ENCODE measurements at regions not wholly inside any gene's neighbourhood (a gene's known extent, or its start where the extent isn't known, plus 50 kb on each side); places are given as distances from the start of the nearest gene placed in this dataset.

- WGBS (ENCODE audit: missing lambda C conversion rate): 88% methylated on average over 2 of the region's 2 CpGs
- Histone ChIP-seq H3K4me1 (no peaks in the 10 kb centered on the region), H3K27ac (no peak overlapping the region), H3K4me3 (no peak overlapping the region), H3K9me3 (peaks cover 2% of the 10 kb centered on the region; the same call in 1 of the 3 replicates), H3K4me2 (no peak overlapping the region)
- ChIA-PET CTCF (interaction anchor here (0.9 to 2.9 kb wide), 2 partner anchors 8 to 15 kb away, joined by 3 to 9 read pairs; no protein-coding TSS in a partner anchor), POLR2A (no interaction called here)
- FAIRE-seq: no peak
- ATAC-seq: no peak
- TF ChIP-seq E2F6 (IDR thresholded peaks at IDR 0.05; ENCODE audit: borderline replicate concordance, low read depth): no peak
- TF ChIP-seq HOXB5 (CRISPR knock-in tag; IDR thresholded peaks at IDR 0.05): no peak
- TF ChIP-seq JUN (IDR thresholded peaks at IDR 0.05): no peak
- no peak for TF ChIP-seq MYC (IDR thresholded peaks at IDR 0.05; ENCODE audit: borderline replicate concordance, low read length)
- DNase-seq (ENCODE audit: low read depth in 1 of 2, low spot score in 1 of 2): no peak
These were observed 209.8 kb upstream of the PLEKHG7 start for GRCh38 chr12:92492995-92493394.

GRCh38 chr12:92492291-92492690 is 210.5 kb upstream of the PLEKHG7 start:
- Histone ChIP-seq H3K4me3 (no peak overlapping the region), H3K4me1 (no peaks in the 10 kb centered on the region), H3K4me2 (no peak overlapping the region), H3K9me3 (peaks cover 2% of the 10 kb centered on the region; the same call in 1 of the 3 replicates), H3K27ac (no peak overlapping the region)
- TF ChIP-seq RFX5 (IDR thresholded peaks at IDR 0.05) (no peak), NR3C1 (IDR thresholded peaks at IDR 0.05) (no peak), SREBF2 (IDR thresholded peaks at IDR 0.05) (no peak), CEBPB (IDR thresholded peaks at IDR 0.05) (no peak), NFE2L2 (conservative IDR thresholded peaks at IDR 0.05; ENCODE audit: low read length) (no peak), GATA3 (IDR thresholded peaks at IDR 0.05; ENCODE audit: borderline replicate concordance) (no peak), MAFK (IDR thresholded peaks at IDR 0.05; ENCODE audit: partially characterized antibody) (no peak), HES2 (IDR thresholded peaks at IDR 0.05) (no peak), FOSB (CRISPR knock-in tag; IDR thresholded peaks at IDR 0.05) (no peak), ZFP36 (IDR thresholded peaks at IDR 0.05; ENCODE audit: borderline replicate concordance, partially characterized antibody) (no peak), JUNB (IDR thresholded peaks at IDR 0.05) (no peak), EHF (CRISPR knock-in tag; IDR thresholded peaks at IDR 0.05) (no peak), HOXB13 (CRISPR knock-in tag; IDR thresholded peaks at IDR 0.05; ENCODE audit: low read depth) (no peak), PBX3 (IDR thresholded peaks at IDR 0.05) (no peak), CBX8 (IDR thresholded peaks at IDR 0.05) (no peak), ZSCAN20 (CRISPR knock-in tag; IDR thresholded peaks at IDR 0.05) (no peak)
- FAIRE-seq (no peak), ATAC-seq (no peak), DNase-seq (ENCODE audit: low read depth in 1 of 2, low spot score in 1 of 2) (no peak)
- ChIA-PET POLR2A (no interaction called here), CTCF (interaction anchor here (0.9 kb wide), 1 partner anchor 9 kb away, joined by 3 read pairs; no protein-coding TSS in a partner anchor)

DNA sequence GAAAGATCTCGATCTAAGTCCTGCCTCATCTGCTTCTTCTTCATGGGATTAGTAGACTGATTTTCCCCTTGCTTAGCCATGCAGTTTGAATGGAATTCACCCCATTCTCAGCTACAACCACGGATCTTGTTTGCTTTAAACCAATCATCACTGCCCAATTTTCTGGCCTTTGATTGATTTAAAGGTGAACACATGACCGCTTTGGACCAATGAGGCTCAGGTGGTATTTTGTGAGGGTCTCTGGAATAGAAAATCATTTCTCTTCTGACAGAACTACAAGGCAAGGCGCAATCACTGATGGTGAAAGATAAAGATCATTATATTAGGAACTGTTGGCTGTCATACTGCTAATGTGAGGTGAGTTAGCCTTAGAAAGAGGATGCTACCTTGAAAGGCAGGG is 213.0 kb upstream of the PLEKHG7 start:
- DNase-seq (ENCODE audit: low read depth in 1 of 2, low spot score in 1 of 2): no peak
- no peak for ATAC-seq
- H3K4me3 ChIP-seq: no peak overlapping the region
- no peak for TF ChIP-seq CHD4 (IDR thresholded peaks at IDR 0.05; ENCODE audit: borderline replicate concordance)
- TF ChIP-seq GATA3 (IDR thresholded peaks at IDR 0.05; ENCODE audit: borderline replicate concordance): no peak
- TF ChIP-seq KDM5A (IDR thresholded peaks at IDR 0.05): no peak
- TF ChIP-seq SMC3 (IDR thresholded peaks at IDR 0.05): no peak
- ChIA-PET CTCF (interaction anchor here (0.9 to 1.5 kb wide), 2 partner anchors 16 to 1107 kb away, joined by 4 read pairs; no protein-coding TSS in a partner anchor), POLR2A (no interaction called here)
- H3K4me2 ChIP-seq: no peak overlapping the region
- H3K9me3 ChIP-seq: peaks cover 2% of the 10 kb centered on the region; the same call in 1 of the 3 replicates
- no peak overlapping the region for H3K27ac ChIP-seq
- WGBS (ENCODE audit: missing lambda C conversion rate): 46% methylated on average over 4 of the region's 4 CpGs
- H3K4me1 ChIP-seq: no peaks in the 10 kb centered on the region
- no peak for FAIRE-seq

Data from A549 (cell line).